ENCODE measurements at regions not wholly inside any gene's neighbourhood (a gene's known extent, or its start where the extent isn't known, plus 50 kb on each side); places are given as distances from the start of the nearest gene placed in this dataset.

- no peak for TF ChIP-seq REST (IDR thresholded peaks at IDR 0.05; ENCODE audit: insufficient replicate concordance, low read depth)
- no peak for TF ChIP-seq CTCF (IDR thresholded peaks at IDR 0.05; ENCODE audit: insufficient read depth, low read length)
- no peak for TF ChIP-seq GABPA (IDR thresholded peaks at IDR 0.05; ENCODE audit: low read depth)
- TF ChIP-seq POLR2AphosphoS5 (IDR thresholded peaks at IDR 0.05; ENCODE audit: low read depth), result no peak
Measured at GRCh38 chr10:30770229-30770628, 140.7 kb upstream of the LYZL2 start.

All from HL-60 (cell line).